ENCODE measurements at regions not wholly inside any gene's neighbourhood (a gene's known extent, or its start where the extent isn't known, plus 50 kb on each side); places are given as distances from the start of the nearest gene placed in this dataset.

DNA sequence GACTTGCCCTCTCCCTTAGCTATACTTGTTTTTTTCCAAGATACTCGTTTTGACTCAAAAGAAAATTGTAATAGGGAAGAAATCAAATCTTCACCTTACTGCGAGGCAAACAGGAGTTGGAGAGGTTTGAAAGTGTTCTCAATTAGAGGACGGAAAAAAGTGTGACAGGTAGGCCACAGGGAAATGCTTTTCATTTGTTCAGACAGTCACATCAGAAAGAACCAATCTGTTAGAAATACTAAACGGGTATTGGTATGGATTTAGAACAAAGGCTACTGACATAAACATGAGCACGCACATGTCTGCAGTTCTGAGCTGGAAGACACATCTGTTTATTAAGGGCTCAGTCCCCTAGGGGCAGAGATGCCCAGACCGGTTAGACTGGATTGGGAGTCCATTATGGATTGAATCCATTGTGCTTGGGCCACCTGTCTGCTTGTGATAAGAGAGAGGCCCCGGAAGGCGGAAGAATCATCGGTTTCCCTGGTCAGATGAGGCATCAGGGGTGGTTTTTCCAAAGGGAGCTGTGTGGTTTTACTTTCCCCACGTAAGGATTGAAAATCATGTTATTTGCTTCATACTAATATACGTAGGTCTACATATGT lies 220.9 kb upstream of the MYLIP start:
- TF ChIP-seq L3MBTL2 (conservative IDR thresholded peaks at IDR 0.05) (no peak), SP1 (IDR thresholded peaks at IDR 0.05) (no peak), ELF4 (IDR thresholded peaks at IDR 0.05) (no peak), FOXM1 (IDR thresholded peaks at IDR 0.05; ENCODE audit: borderline replicate concordance) (no peak), BHLHE40 (IDR thresholded peaks at IDR 0.05; ENCODE audit: borderline replicate concordance) (no peak), ZNF384 (IDR thresholded peaks at IDR 0.05) (no peak), TARDBP (IDR thresholded peaks at IDR 0.05) (no peak)

Data from HEK293T (cell line).